AG09309 (cell line): ENCODE measurements at regions not wholly inside any gene's neighbourhood (a gene's known extent, or its start where the extent isn't known, plus 50 kb on each side); places are given as distances from the start of the nearest gene placed in this dataset.

Experiments
- DNase-seq: peaks from one replicate; pipeline ENCODE4 v3.0.0-alpha.2; 2010; ENCODE audit warnings: low read depth
- H3K4me3 ChIP-seq: 2 replicates; pipeline ENCODE4 v1.5.1; 2011; ENCODE audit warnings: mild to moderate bottlenecking, low read depth, low read length, moderate library complexity; ENCODE audit not compliant: control insufficient read depth
- TF ChIP-seq, protein P1 (sequence below): IDR thresholded peaks from 2 replicates; pipeline ENCODE4 v1.5.1; 2011; ENCODE audit warnings: mild to moderate bottlenecking, low read depth, low read length, inconsistent platforms; ENCODE audit not compliant: insufficient read depth, control insufficient read depth; ENCODE audit errors: missing control alignments

GRCh38 chr13:97116754-97117153 is 105.4 kb upstream of the MBNL2 start:
- TF ChIP-seq, protein P1, sequence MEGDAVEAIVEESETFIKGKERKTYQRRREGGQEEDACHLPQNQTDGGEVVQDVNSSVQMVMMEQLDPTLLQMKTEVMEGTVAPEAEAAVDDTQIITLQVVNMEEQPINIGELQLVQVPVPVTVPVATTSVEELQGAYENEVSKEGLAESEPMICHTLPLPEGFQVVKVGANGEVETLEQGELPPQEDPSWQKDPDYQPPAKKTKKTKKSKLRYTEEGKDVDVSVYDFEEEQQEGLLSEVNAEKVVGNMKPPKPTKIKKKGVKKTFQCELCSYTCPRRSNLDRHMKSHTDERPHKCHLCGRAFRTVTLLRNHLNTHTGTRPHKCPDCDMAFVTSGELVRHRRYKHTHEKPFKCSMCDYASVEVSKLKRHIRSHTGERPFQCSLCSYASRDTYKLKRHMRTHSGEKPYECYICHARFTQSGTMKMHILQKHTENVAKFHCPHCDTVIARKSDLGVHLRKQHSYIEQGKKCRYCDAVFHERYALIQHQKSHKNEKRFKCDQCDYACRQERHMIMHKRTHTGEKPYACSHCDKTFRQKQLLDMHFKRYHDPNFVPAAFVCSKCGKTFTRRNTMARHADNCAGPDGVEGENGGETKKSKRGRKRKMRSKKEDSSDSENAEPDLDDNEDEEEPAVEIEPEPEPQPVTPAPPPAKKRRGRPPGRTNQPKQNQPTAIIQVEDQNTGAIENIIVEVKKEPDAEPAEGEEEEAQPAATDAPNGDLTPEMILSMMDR, result no peak
- no peak overlapping the region for H3K4me3 ChIP-seq
- no peak for DNase-seq

- no peak overlapping the region for H3K4me3 ChIP-seq
- DNase-seq, result no peak
- TF ChIP-seq, protein P1, result no peak
These were observed 104.7 kb upstream of the MBNL2 start for GRCh38 chr13:97117388-97117910.

- H3K4me3 ChIP-seq, result no peak overlapping the region
- TF ChIP-seq, protein P1, result no peak
- no peak for DNase-seq
These were observed 102.2 kb upstream of the MBNL2 start for GRCh38 chr13:97119943-97120342.

- H3K4me3 ChIP-seq, result no peak overlapping the region
- TF ChIP-seq, protein P1, result no peak
- DNase-seq, result no peak
These were observed 101.8 kb upstream of the MBNL2 start for GRCh38 chr13:97120346-97120745.

- TF ChIP-seq, protein P1, result no peak
- no peak overlapping the region for H3K4me3 ChIP-seq
These were observed 101.2 kb upstream of the MBNL2 start for GRCh38 chr13:97120976-97121375.

GRCh38 chr13:97121894-97122293 is 100.2 kb upstream of the MBNL2 start:
- no peak for DNase-seq
- H3K4me3 ChIP-seq, result no peak overlapping the region
- TF ChIP-seq, protein P1, result no peak

More at GRCh38 chr13:97120976-97121375, 101.2 kb upstream of the MBNL2 start:
- no peak for DNase-seq
